ENCODE measurements at regions not wholly inside any gene's neighbourhood (a gene's known extent, or its start where the extent isn't known, plus 50 kb on each side); places are given as distances from the start of the nearest gene placed in this dataset.

DNA sequence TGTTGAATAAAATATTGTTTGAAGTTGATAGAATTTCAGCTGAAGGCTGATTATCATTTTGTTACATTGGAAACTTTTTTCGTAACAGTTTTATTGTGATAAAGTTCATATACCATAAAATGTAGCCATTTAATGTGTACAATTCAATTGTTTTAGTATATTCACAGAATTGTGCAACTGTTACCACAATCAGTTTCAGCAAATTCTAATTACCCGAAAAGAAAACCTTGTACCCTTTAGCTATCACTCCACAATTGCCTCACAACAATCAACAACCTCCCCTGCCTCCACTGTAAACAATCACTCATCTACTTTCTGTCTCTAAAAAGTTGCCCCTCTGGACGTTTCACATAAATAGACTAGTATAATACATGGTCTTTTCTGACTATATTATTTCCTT, 179.7 kb upstream of the BET1 start:
- TF ChIP-seq CTCF (conservative IDR thresholded peaks at IDR 0.05; ENCODE audit: low read depth, low read length): no peak
- TF ChIP-seq POLR2A (IDR thresholded peaks at IDR 0.05; ENCODE audit: low read depth, low read length): no peak
- TF ChIP-seq RFX5 (IDR thresholded peaks at IDR 0.05; ENCODE audit: low read depth, low read length): no peak
- TF ChIP-seq RAD21 (IDR thresholded peaks at IDR 0.05; ENCODE audit: low read length): no peak
- no peak for TF ChIP-seq SMC3 (IDR thresholded peaks at IDR 0.05; ENCODE audit: low read depth, low read length)

All from IMR-90 (cell line).